HepG2 (cell line): ENCODE measurements at regions not wholly inside any gene's neighbourhood (a gene's known extent, or its start where the extent isn't known, plus 50 kb on each side); places are given as distances from the start of the nearest gene placed in this dataset.
A peak's percentile ranks its signal among the peaks of the same experiment; 100 is the strongest.

Experiments
- ATAC-seq: fragments of 200-7000 bp; cut with Tn5 transposase; 3 replicates; pipeline ENCODE4 v1.9.1; 2020; ENCODE audit warnings: mild to moderate bottlenecking, moderate library complexity
- BruUV-seq: library from RNA; stranded (reverse); fragments of 400-500 nt; replicated peaks from 2 replicates; lab custom pipeline; 2021; lab: Mats Ljungman, UMichigan
- CTCF ChIA-PET: fragments of 300-600 bp; formaldehyde crosslinking; extraction: SDS; loops from one replicate; lab custom pipeline; 2021; ENCODE audit warnings: low total read pairs, inconsistent platforms, low intra/inter-chr PET ratio; lab: Yijun Ruan, JAX
- POLR2A ChIA-PET: fragments of 350-600 bp; sonication (Branson Sonifier 250); formaldehyde crosslinking; loops from one replicate; lab custom pipeline; 2020; ENCODE audit warnings: antibody characterized with exemption, inconsistent platforms; lab: Yijun Ruan, JAX
- DNase-seq: peaks from one replicate; pipeline ENCODE4 v3.0.0-alpha.2; 2015; ENCODE audit warnings: low spot score
- FAIRE-seq: peaks from 3 replicates; lab custom pipeline; 2011; peaks lifted over from hg19 to GRCh38; lab: Jason Lieb, UNC
- H2AFZ ChIP-seq: one replicate; pipeline ENCODE4 v1.6.1; 2011; ENCODE audit warnings: low read length, inconsistent platforms
- H3K27ac ChIP-seq: fragments of 300-600 bp; 3 replicates; pipeline ENCODE4 v1.8.0; 2011; ENCODE audit warnings: mixed run types, mild to moderate bottlenecking, mixed read lengths, low read length, inconsistent platforms; ENCODE audit not compliant: insufficient read depth; ENCODE audit errors: extremely low read length
- H3K27me3 ChIP-seq, 2 experiments: fragments of 200-600 bp in 1 of 2; 2 replicates in 1 of 2; 3 replicates in 1 of 2; pipeline versions ENCODE4 v1.6.0 to v1.8.0; 2011; ENCODE audit warnings: low read length in 2 of 2, mild to moderate bottlenecking in 2 of 2, moderate library complexity in 2 of 2, inconsistent platforms in 1 of 2; ENCODE audit not compliant: insufficient read depth in 2 of 2, control insufficient read depth in 1 of 2
- H3K36me3 ChIP-seq, 2 experiments: fragments of 200-600 bp in 1 of 2; replicated peaks in 1 of 2; 2 replicates in 1 of 2; 3 replicates in 1 of 2; pipeline versions ENCODE4 v1.5.1 to v1.8.0; 2011; ENCODE audit warnings: low read length in 2 of 2, inconsistent platforms in 1 of 2; ENCODE audit not compliant: insufficient read depth in 2 of 2, control insufficient read depth in 1 of 2
- H3K4me1 ChIP-seq: 2 replicates; pipeline ENCODE4 v1.5.1; 2012; ENCODE audit warnings: low read length, inconsistent platforms; ENCODE audit not compliant: insufficient read depth
- H3K4me2 ChIP-seq: 2 replicates; pipeline ENCODE4 v1.6.0; 2011; ENCODE audit warnings: low read depth, low read length, inconsistent platforms
- H3K4me3 ChIP-seq, 3 experiments: fragments of 200-600 bp in 1 of 3; sonication (generic), shearing (Covaris generic) in 1 of 3; replicated peaks in 1 of 3; 2 replicates each; pipeline ENCODE4 v1.5.1; 2011 to 2016; ENCODE audit warnings: low read length in 3 of 3, inconsistent platforms in 2 of 3, low read depth in 2 of 3, mild to moderate bottlenecking in 2 of 3, control low read depth in 1 of 3, mixed read lengths in 1 of 3; ENCODE audit not compliant: insufficient read depth in 1 of 3
- H3K79me2 ChIP-seq: one replicate; pipeline ENCODE4 v1.6.1; 2011; ENCODE audit warnings: low read length, inconsistent platforms; ENCODE audit not compliant: insufficient read depth
- H3K9ac ChIP-seq: 2 replicates; pipeline ENCODE4 v1.6.0; 2011; ENCODE audit warnings: mild to moderate bottlenecking, low read depth, low read length, inconsistent platforms; ENCODE audit not compliant: insufficient read depth
- H3K9me3 ChIP-seq: 2 replicates; pipeline ENCODE4 v1.5.1; 2012; ENCODE audit warnings: mild to moderate bottlenecking, low read length
- H4K20me1 ChIP-seq: 2 replicates; pipeline ENCODE4 v1.6.0; 2011; ENCODE audit warnings: inconsistent platforms, mild to moderate bottlenecking, low read length, moderate library complexity; ENCODE audit not compliant: insufficient read depth
- ELF4 ChIP-seq: sonication (generic); formaldehyde crosslinking; IDR thresholded peaks from 2 replicates; pipeline ENCODE4 v1.5.0; 2020; ENCODE audit warnings: missing genetic modification reagents, mild to moderate bottlenecking, moderate library complexity, borderline replicate concordance
- HHEX ChIP-seq: IDR thresholded peaks from 2 replicates; pipeline ENCODE4 v1.6.1; 2016; ENCODE audit warnings: control low read depth
- HOXA3 ChIP-seq: sonication (generic); formaldehyde crosslinking; IDR thresholded peaks from 2 replicates; pipeline ENCODE4 v1.5.0; 2020; ENCODE audit warnings: missing genetic modification reagents
- KLF6 ChIP-seq: IDR thresholded peaks from 2 replicates; pipeline ENCODE4 v1.8.0; 2016; ENCODE audit warnings: missing biosample characterization, missing genetic modification reagents
- MAFF ChIP-seq: IDR thresholded peaks from 2 replicates; pipeline ENCODE4 v1.6.1; 2011; ENCODE audit warnings: low read depth, low read length, improper control_type of control experiment
- MAFK ChIP-seq, 2 experiments: IDR thresholded peaks in 1 of 2; conservative IDR thresholded peaks in 1 of 2; 2 replicates each; pipeline ENCODE4 v1.6.1; 2011; ENCODE audit warnings: improper control_type of control experiment in 2 of 2, low read length in 2 of 2
- MXD4 ChIP-seq: IDR thresholded peaks from 2 replicates; pipeline ENCODE4 v1.6.1; 2016; ENCODE audit warnings: mild to moderate bottlenecking, missing biosample characterization, missing genetic modification reagents
- NFIC ChIP-seq: IDR thresholded peaks from 2 replicates; pipeline ENCODE4 v1.6.1; 2012; ENCODE audit warnings: mild to moderate bottlenecking, low read length, inconsistent platforms
- PLRG1 ChIP-seq: fragments of 450-650 bp; conservative IDR thresholded peaks from 2 replicates; pipeline ENCODE4 v1.6.1; 2016
- PRMT3 ChIP-seq: sonication (generic); formaldehyde crosslinking; IDR thresholded peaks from 2 replicates; pipeline ENCODE4 v1.8.1; 2022; ENCODE audit warnings: low read depth, mild to moderate bottlenecking, moderate library complexity, missing genetic modification reagents, borderline replicate concordance
- SMAD3 ChIP-seq: sonication (generic); formaldehyde crosslinking; IDR thresholded peaks from 2 replicates; pipeline ENCODE4 v1.4.0; 2020; ENCODE audit warnings: missing genetic modification reagents
- ZNF256 ChIP-seq: sonication (generic); formaldehyde crosslinking; conservative IDR thresholded peaks from 2 replicates; pipeline ENCODE4 v1.4.0; 2020; ENCODE audit warnings: missing genetic modification reagents
- ZNF451 ChIP-seq: sonication (generic); formaldehyde crosslinking; IDR thresholded peaks from 2 replicates; pipeline ENCODE4 v1.5.0; 2020; ENCODE audit warnings: mild to moderate bottlenecking, missing genetic modification reagents
- ZNF589 ChIP-seq: sonication (generic); formaldehyde crosslinking; conservative IDR thresholded peaks from 2 replicates; pipeline ENCODE4 v1.8.0; 2022; ENCODE audit warnings: mild to moderate bottlenecking, moderate library complexity, missing genetic modification reagents
- ZNF605 ChIP-seq: sonication (generic); formaldehyde crosslinking; IDR thresholded peaks from 2 replicates; pipeline ENCODE4 v1.8.0; 2022; ENCODE audit warnings: mild to moderate bottlenecking, missing genetic modification reagents
- ZNF768 ChIP-seq: sonication (generic); formaldehyde crosslinking; IDR thresholded peaks from 2 replicates; pipeline ENCODE4 v1.4.0; 2020; ENCODE audit warnings: missing genetic modification reagents
- WGBS: methylation state at CpG from one replicate; pipeline ENCODE4 v1.1.6; 2017; ENCODE audit warnings: low lambda C conversion rate; 5-methylcytosine and 5-hydroxymethylcytosine counted together
- in situ Hi-C: cut with HindIII; loops from 2 replicates; pipeline ENCODE4 v1.10.0; 2017; ENCODE audit warnings: low pct_unique_long_range_greater_than_20kb; ENCODE audit not compliant: extremely low pct_ligation_motif_present
- intact Hi-C: fragments of 100-400 bp; cut with micrococcal nuclease; formaldehyde crosslinking; loops from one replicate; pipeline ENCODE4 v1.10.0; 2022; ENCODE audit not compliant: unreplicated experiment
- TF ChIP-seq, protein P1 (sequence below): sonication (generic); formaldehyde crosslinking; IDR thresholded peaks from 2 replicates; pipeline ENCODE4 v1.9.0; 2021; ENCODE audit warnings: missing genetic modification reagents, borderline replicate concordance
- TF ChIP-seq, protein P2 (sequence below): sonication (generic); formaldehyde crosslinking; IDR thresholded peaks from 2 replicates; pipeline ENCODE4 v1.5.1; 2020; ENCODE audit warnings: missing genetic modification reagents, mild to moderate bottlenecking, borderline replicate concordance

- in situ Hi-C loops = no loop called here
- TF ChIP-seq MAFF (peak; percentile 23; the same call in 1 of the 2 replicates), MAFK (conservative IDR thresholded peaks at IDR 0.05 in 1 of 2, IDR thresholded peaks at IDR 0.05 in 1 of 2; ENCODE audit: low read length in 2 of 2) (peak in 1 of 2 experiments; percentile 63; a peak in 2 of 4 replicates), PLRG1 (no peak)
Observed at GRCh38 chr4:156227321-156227720, 273.7 kb upstream of the CTSO start.

DNA sequence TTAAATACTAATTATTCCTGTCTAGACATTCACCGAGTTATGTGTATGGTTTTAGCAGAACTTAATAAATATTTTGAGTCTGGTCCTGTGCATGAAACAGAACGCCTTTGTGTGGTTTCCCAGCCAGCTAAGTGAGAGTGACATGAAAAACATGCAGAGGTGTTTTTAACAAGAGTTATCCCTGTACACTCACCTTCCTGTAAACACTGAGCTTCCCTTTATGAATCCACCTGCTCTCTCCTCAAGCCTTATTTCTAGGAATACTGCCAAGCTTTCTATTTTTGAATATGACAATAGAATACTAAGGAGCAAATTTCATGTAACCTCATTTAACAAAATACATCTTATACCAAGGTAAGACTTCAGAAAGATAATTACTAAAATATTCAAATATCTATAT is 270.3 kb upstream of the CTSO start:
- Histone ChIP-seq H3K4me2 (no peak overlapping the region), H3K27me3 (no peaks in the 10 kb centered on the region), H4K20me1 (no peaks in the 10 kb centered on the region), H2AFZ (no peak overlapping the region), H3K4me1 (no peaks in the 10 kb centered on the region), H3K4me3 (no peak overlapping the region), H3K36me3 (no peaks in the 10 kb centered on the region), H3K9ac (no peak overlapping the region), H3K9me3 (0 out of 2 replicates have a peak, but pooled peaks cover under 1% of the 10 kb centered on the region), H3K27ac (no peak overlapping the region), H3K79me2 (no peaks in the 10 kb centered on the region)
- BruUV-seq = no TSS peak
- DNase-seq (no peak), FAIRE-seq (no peak), ATAC-seq (no peak)
- TF ChIP-seq SMAD3 (CRISPR knock-in tag) (no peak), ZNF589 (CRISPR knock-in tag) (no peak), ZNF256 (CRISPR knock-in tag) (no peak), HHEX (CRISPR knock-in tag) (no peak), NFIC (no peak), ZNF768 (CRISPR knock-in tag) (no peak), MXD4 (CRISPR knock-in tag) (no peak), HOXA3 (CRISPR knock-in tag) (no peak), ELF4 (CRISPR knock-in tag) (no peak), KLF6 (CRISPR knock-in tag) (no peak), ZNF605 (CRISPR knock-in tag) (no peak), PRMT3 (CRISPR knock-in tag) (no peak), ZNF451 (CRISPR knock-in tag) (no peak)
- TF ChIP-seq, protein P1, sequence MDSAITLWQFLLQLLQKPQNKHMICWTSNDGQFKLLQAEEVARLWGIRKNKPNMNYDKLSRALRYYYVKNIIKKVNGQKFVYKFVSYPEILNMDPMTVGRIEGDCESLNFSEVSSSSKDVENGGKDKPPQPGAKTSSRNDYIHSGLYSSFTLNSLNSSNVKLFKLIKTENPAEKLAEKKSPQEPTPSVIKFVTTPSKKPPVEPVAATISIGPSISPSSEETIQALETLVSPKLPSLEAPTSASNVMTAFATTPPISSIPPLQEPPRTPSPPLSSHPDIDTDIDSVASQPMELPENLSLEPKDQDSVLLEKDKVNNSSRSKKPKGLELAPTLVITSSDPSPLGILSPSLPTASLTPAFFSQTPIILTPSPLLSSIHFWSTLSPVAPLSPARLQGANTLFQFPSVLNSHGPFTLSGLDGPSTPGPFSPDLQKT (CRISPR knock-in tag) = no peak
- TF ChIP-seq, protein P2, sequence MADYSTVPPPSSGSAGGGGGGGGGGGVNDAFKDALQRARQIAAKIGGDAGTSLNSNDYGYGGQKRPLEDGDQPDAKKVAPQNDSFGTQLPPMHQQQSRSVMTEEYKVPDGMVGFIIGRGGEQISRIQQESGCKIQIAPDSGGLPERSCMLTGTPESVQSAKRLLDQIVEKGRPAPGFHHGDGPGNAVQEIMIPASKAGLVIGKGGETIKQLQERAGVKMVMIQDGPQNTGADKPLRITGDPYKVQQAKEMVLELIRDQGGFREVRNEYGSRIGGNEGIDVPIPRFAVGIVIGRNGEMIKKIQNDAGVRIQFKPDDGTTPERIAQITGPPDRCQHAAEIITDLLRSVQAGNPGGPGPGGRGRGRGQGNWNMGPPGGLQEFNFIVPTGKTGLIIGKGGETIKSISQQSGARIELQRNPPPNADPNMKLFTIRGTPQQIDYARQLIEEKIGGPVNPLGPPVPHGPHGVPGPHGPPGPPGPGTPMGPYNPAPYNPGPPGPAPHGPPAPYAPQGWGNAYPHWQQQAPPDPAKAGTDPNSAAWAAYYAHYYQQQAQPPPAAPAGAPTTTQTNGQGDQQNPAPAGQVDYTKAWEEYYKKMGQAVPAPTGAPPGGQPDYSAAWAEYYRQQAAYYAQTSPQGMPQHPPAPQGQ (CRISPR knock-in tag) = no peak
- WGBS = 0% methylated on average over 2 of the region's 2 CpGs
- in situ Hi-C loops (no loop called here), intact Hi-C loops (no loop called here)
- CTCF ChIA-PET = no interaction called here
- POLR2A ChIA-PET = no interaction called here

More at GRCh38 chr4:156227321-156227720, 273.7 kb upstream of the CTSO start:
- Histone ChIP-seq H3K4me3 (no peak overlapping the region), H2AFZ (no peak overlapping the region), H3K9ac (no peak overlapping the region), H4K20me1 (0 out of 2 replicates have a peak, but pooled peaks cover 2% of the 10 kb centered on the region), H3K79me2 (no peaks in the 10 kb centered on the region), H3K4me2 (no peak overlapping the region), H3K27ac (no peak overlapping the region), H3K36me3 (no peaks in the 10 kb centered on the region), H3K27me3 (no peaks in the 10 kb centered on the region), H3K4me1 (no peaks in the 10 kb centered on the region), H3K9me3 (no peaks in the 10 kb centered on the region)
- FAIRE-seq = no peak
- ChIA-PET CTCF (no interaction called here), POLR2A (no interaction called here)
- DNase-seq = no peak
- intact Hi-C loops = no loop called here
- BruUV-seq = no TSS peak
- no peak for ATAC-seq
